Muscle of arm (tissue), 1 donor: ENCODE measurements at regions not wholly inside any gene's neighbourhood (a gene's known extent, or its start where the extent isn't known, plus 50 kb on each side); places are given as distances from the start of the nearest gene placed in this dataset.

ENCODE experiments used
- DNase-seq: peaks from one replicate; pipeline ENCODE4 v3.0.0-alpha.2; 2013

DNA sequence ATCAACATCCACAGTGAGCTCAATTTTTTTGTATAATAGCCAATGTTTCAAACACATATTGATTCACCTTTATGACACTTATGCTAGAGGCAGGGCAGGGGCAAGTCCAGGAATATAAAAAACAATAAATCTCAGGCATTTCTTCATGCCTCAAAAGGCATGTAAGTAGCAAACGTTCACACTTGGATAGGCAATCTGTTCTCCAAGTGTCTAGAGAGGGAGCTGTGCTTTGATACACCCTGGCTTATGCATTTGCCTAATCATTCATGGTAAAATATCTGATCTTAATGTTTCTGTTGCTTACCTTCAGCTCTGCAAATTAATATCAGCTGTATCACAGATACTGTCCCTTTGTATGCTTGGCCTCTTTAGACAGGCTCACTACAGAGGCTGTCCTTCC, 464.5 kb upstream of the SETBP1 start:
- no peak for DNase-seq

DNA sequence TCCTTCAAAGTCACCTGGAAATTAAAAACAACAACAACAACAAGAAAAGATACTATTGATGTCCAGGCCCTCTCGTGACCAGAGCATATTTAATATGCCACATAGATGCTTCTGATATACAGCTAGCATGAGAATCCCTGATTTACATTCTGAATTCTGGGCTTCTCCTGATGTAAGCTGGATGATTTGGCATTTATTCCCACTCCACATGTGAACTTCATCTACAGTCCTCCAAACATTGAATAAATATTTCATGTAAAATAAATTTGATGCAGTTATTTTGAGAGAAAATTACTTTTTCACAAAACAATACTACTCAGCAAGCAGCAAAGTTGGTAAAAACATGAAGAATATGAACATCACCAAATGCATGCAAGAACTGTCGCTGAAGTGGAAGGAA, 453.2 kb upstream of the SETBP1 start:
- peak; percentile 15 for DNase-seq

DNA sequence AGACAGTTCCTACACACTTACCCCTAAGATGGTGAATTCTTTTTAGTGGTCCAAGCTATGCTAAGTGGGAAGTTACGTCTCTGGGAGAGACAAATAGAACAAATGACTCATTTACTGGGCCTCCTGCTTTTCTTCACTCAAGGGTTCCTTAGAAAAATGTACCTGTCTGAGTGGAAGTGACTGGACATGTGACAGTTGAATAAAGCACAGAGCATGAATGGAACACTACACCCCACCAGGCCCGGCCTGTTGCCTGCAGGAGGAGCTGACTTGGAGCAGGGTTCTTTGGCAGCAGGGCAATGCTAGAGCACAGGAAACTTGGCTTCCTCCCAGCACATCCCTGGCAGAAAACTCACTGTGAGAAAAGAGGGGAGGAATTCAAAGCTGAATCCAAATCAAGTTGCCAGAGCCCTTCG, 451.0 kb upstream of the SETBP1 start:
- DNase-seq = peak; percentile 80

DNA sequence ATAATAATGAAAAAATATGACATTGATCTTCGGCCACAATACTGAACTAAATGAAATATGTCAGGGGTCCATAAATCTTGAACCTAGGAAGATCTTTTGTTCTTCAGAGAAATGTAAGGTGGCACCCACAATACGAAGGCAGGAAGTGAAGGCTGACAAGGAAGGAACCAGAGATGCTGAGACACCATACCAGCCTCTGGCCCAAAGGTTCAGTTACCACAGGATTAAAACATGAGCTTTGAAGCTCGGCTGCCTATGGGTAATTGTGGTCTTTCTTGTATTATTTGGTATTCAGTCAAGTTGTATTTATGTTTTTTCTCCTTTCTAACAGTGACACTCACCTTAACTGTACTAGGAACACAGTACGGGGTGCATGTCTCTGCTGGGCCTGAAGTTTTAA, 448.8 kb upstream of the SETBP1 start:
- no peak for DNase-seq

DNA sequence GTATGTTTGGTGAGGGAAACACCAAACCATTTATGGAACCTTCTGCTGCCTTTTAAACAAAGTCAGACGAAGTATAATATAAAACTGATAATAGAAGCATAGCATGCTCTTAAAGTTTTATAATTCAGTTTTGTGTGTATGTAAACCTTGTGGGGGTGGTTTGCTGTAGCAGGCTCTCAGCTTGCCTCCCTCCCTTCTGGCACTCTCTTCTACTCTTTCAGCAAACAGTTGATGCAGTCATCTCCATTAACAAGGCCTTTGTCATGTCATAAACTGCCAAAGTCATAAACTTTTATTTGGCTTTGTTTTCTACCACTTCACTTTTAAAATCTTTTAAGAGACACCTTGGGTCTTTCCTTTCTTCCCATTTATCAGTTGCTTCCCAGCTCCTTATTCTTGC, 448.2 kb upstream of the SETBP1 start:
- DNase-seq = no peak

- DNase-seq = no peak
Measured at GRCh38 chr18:44238454-44238853, 442.2 kb upstream of the SETBP1 start.

GRCh38 chr18:44238911-44239310, 441.8 kb upstream of the SETBP1 start:
- DNase-seq = no peak

- no peak for DNase-seq
Measured at GRCh38 chr18:44241020-44241419, 439.7 kb upstream of the SETBP1 start.

GRCh38 chr18:44245019-44245418, 435.7 kb upstream of the SETBP1 start:
- peak; percentile 14 for DNase-seq

- no peak for DNase-seq
Measured at GRCh38 chr18:44246001-44246400, 434.7 kb upstream of the SETBP1 start.

DNA sequence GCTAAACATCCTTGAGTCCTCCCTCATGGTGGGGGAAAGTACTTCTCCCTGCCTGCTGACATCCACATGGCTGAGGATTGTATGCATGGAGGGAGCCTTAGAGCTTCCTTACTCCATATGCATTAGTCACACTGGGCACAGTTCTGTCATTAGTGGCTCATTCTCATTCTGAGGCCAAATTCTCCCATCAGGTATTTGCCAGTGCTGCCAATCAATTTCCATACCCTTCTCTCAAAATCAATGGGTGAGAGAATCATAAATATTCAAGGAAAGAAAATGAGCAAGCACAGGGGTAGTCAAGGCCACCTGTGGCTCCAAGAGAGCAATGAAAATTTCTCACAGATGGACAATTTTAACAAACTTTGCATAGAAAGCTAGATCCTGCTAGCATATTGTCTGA, 422.6 kb upstream of the SETBP1 start:
- DNase-seq = no peak

GRCh38 chr18:44258576-44258975, 422.1 kb upstream of the SETBP1 start:
- peak; percentile 20 for DNase-seq

DNA sequence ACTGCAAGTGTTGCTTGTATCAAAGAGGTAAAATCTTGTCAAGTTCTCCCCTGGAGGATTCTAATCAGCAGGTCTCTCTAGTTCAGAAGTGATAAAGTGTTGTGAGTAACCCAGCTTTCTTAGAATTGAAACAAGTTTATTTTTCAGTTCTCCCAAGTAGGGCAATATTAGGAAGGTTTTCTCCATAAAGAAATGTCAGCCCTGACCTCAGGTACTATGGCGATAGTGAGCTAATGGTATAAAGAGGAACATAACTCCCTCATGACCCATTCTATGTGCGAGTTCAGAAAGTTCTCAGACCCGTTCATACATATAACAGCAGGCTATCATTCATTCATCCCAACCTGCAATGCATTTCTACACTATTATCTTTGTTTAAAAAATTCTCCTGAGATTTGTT, 421.1 kb upstream of the SETBP1 start:
- DNase-seq = no peak

- no peak for DNase-seq
Measured at GRCh38 chr18:44265437-44265836, 415.3 kb upstream of the SETBP1 start.

- DNase-seq = no peak
Measured at GRCh38 chr18:44273298-44273697, 407.4 kb upstream of the SETBP1 start.

- no peak for DNase-seq
Measured at GRCh38 chr18:44280479-44280878, 400.2 kb upstream of the SETBP1 start.

- no peak for DNase-seq
Measured at GRCh38 chr18:44286049-44286448, 394.6 kb upstream of the SETBP1 start.

DNA sequence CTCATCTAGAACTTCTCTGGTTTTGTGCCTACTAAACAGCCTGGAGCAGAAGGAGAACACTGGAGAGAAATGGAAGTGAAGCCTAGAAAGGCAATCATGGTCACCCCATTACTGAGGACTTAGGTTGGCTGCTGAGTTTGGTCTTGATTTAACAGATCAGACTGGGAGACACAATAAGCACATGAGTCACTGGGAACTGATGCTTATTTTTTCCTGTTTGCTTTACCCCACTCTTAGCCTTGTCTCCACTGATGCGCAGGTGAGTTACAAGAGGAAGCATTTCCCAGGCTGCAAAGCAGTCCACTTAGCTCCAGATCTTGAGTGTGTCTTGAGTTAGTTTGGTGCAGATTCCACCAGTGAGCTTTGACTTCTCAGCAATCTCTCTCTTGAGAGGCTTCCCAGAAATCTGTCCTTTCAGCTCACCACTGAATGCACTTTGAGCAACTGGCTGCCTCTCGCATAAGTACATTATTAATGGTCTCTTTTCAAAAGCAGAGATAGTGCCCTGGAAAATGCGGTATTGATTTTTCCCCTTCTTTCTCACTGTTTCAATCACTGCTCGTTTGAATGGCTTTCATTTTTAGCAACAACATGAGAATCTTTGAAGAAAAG, 390.2 kb upstream of the SETBP1 start:
- no peak for DNase-seq

GRCh38 chr18:44298566-44298965, 382.1 kb upstream of the SETBP1 start:
- DNase-seq = no peak

DNA sequence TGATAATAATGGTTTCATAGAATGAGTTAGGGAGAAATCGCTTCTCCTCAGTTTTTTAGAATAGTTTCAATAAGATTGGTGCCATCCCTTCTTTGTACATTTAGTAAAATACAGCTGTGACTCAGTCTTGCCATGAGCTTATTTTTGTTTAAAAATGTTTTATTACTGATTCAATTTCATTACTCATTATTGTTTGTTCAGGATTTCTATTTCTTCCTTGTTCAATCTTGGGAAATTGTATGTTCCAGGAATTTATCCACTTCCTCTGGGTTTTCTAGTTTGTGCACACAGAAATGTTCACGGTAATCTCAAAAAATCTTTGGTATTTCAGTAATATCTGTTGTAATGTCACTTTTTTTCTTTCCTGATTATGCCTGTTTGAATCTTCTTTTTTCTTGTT, 371.5 kb upstream of the SETBP1 start:
- DNase-seq = no peak

GRCh38 chr18:44320619-44321460, 359.8 kb upstream of the SETBP1 start:
- DNase-seq = no peak

- DNase-seq = no peak
Measured at GRCh38 chr18:44321868-44322590, 358.7 kb upstream of the SETBP1 start.

DNA sequence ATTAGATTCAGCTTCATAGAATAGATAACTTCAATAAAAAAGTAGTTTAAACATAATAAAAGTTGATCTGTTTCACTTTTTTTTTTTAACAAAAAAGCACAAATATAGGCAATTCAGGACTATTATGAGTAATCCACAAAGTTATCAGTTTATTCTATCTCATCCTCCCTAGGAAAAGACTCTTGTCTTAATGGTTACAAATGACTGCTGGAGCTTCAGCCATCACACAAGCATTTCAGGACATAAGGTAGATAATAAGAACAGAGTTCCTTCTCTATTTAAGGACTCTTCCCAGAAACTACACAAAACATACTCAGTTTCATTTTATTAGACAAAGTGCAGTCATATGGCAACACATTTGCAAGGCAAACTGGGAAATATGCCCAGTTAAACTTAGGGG, 357.6 kb upstream of the SETBP1 start:
- no peak for DNase-seq
